Heart left ventricle (tissue), 16 donors: ENCODE measurements at regions not wholly inside any gene's neighbourhood (a gene's known extent, or its start where the extent isn't known, plus 50 kb on each side); places are given as distances from the start of the nearest gene placed in this dataset.
A peak's percentile ranks its signal among the peaks of the same experiment; 100 is the strongest.

ENCODE experiments used
- ATAC-seq, 4 donors: fragments of 200-7000 bp; cut with Tn5 transposase; one replicate each; pipeline ENCODE4 v1.9.1; 2020 to 2022; ENCODE audit warnings: moderate library complexity in 4 of 4, mild to moderate bottlenecking in 3 of 4, moderate number of reproducible peaks in 1 of 4
- DNase-seq, 5 donors: peaks; one replicate each; pipeline ENCODE4 v3.0.0-alpha.2; 2020
- H3K27ac ChIP-seq, 12 donors: fragments of 200-600 bp; sonication (generic) in 4 of 12; one replicate each; pipeline versions ENCODE4 v1.5.0 to v1.8.0; 2016 to 2022; ENCODE audit warnings: mild to moderate bottlenecking in 2 of 12
- H3K27me3 ChIP-seq, 9 donors: fragments of 200-600 bp; sonication (generic) in 2 of 9; one replicate each; pipeline versions ENCODE4 v1.5.1 to v1.8.0; 2016 to 2022; ENCODE audit warnings: mild to moderate bottlenecking in 3 of 9
- H3K36me3 ChIP-seq, 9 donors: fragments of 200-600 bp; sonication (generic) in 2 of 9; one replicate each; pipeline versions ENCODE4 v1.5.0 to v1.8.0; 2018 to 2022; ENCODE audit warnings: mild to moderate bottlenecking in 2 of 9
- H3K4me1 ChIP-seq, 12 donors: fragments of 200-600 bp; sonication (generic) in 4 of 12; one replicate each; pipeline versions ENCODE4 v1.5.0 to v1.8.0; 2016 to 2022; ENCODE audit warnings: mild to moderate bottlenecking in 3 of 12
- H3K4me3 ChIP-seq, 12 donors: fragments of 200-600 bp; sonication (generic) in 4 of 12; one replicate each; pipeline versions ENCODE4 v1.5.0 to v1.8.0; 2017 to 2022; ENCODE audit warnings: mild to moderate bottlenecking in 9 of 12, moderate library complexity in 4 of 12
- H3K9me3 ChIP-seq, 12 donors: fragments of 200-600 bp; sonication (generic) in 4 of 12; one replicate each; pipeline versions ENCODE4 v1.5.0 to v1.8.0; 2016 to 2022; ENCODE audit warnings: mild to moderate bottlenecking in 1 of 12
- CTCF ChIP-seq, 12 donors: fragments of 200-600 bp; sonication (generic) in 4 of 12; IDR thresholded peaks; one replicate each; pipeline versions ENCODE4 v1.5.0 to v1.8.0; 2018 to 2022; ENCODE audit warnings: antibody characterized with exemption in 12 of 12, mild to moderate bottlenecking in 5 of 12
- POLR2A ChIP-seq, 2 donors: fragments of 450-650 bp; IDR thresholded peaks; one replicate each; pipeline ENCODE4 v1.6.1; 2017; ENCODE audit warnings: antibody characterized with exemption in 2 of 2, mild to moderate bottlenecking in 2 of 2, moderate library complexity in 2 of 2
- WGBS, 4 donors: extraction: QIAGEN DNeasy Blood & Tissue Kit in 2 of 4; methylation state at CpG; one replicate each; pipeline versions ENCODE4 v1.1.5 to v1.1.7; 2013 to 2018; 5-methylcytosine and 5-hydroxymethylcytosine counted together
- intact Hi-C, 10 donors: fragments of 100-400 bp; cut with DNase I; formaldehyde crosslinking; loops; one replicate each; pipeline versions ENCODE4 v1.11.1 to v1.14.2; 2022
- donor health status: ischemic (EF 13 %, LVEDD 7.1; RV severe dilation, severe dysfunction).
- donor health status: healthy with polysubstance abuse.
- donor health status: DM: no; HTN: yes; CAD: no.
- donor health status: DM: no; HTN: no; CAD: no.
- donor health status: ischemic (EF 25% LVEDD 6.9; RV normal size, moderate dysfunction).
- donor health status: ischemic (EF 25% LVEDD 5.7; RV mildly dilated, moderate dysfunction).
- donor health status: healthy.
- donor health status: DM: yes; HTN: yes; CAD: no.
- donor health status: ischemic (EF 35%, LVEDD 5.7; RV mildly dilated, moderate dysfunction).
- donor health status: nonischemic (EF 11% LVEDD 7.7; RV severe dilation, severe dysfunction).
- donor health status: DM: yes; HTN: yes; CAD: no.
- donor health status: PGD.
- donor health status: ischemic (EF 29% LVEDD 5.4; RV normal size, mild dysfunction).
- donor health status: nonischemic (EF 23%, LVEDD 6.1; RV moderate dilation, normal function).

- ATAC-seq: no peak
- no peaks in the 10 kb centered on the region for H3K9me3 ChIP-seq
- TF ChIP-seq POLR2A (IDR thresholded peaks at IDR 0.05): no peak
- TF ChIP-seq CTCF (IDR thresholded peaks at IDR 0.05): no peak
- H3K4me1 ChIP-seq: peaks cover 0 to 13% (median 4%) of the 10 kb centered on the region in 12 donors
- no peaks in the 10 kb centered on the region for H3K27me3 ChIP-seq
- 78 to 84% (median 80%) methylated on average over 5 of the region's 5 CpGs for WGBS, 4 donors
- intact Hi-C loops: no loop called here
- H3K36me3 ChIP-seq: no peaks in the 10 kb centered on the region
- DNase-seq: no peak
- no peak overlapping the region for H3K4me3 ChIP-seq
- no peak overlapping the region for H3K27ac ChIP-seq
These were observed 356.2 kb upstream of the RARB start for GRCh38 chr3:25071846-25072245.

- WGBS, 4 donors: 49 to 77% (median 62%) methylated on average over 1 of the region's 1 CpG
- Histone ChIP-seq H3K4me1 (peaks cover 0 to 13% (median 4%) of the 10 kb centered on the region in 12 donors), H3K4me3 (no peak overlapping the region), H3K36me3 (no peaks in the 10 kb centered on the region), H3K27ac (no peak overlapping the region), H3K27me3 (no peaks in the 10 kb centered on the region), H3K9me3 (no peaks in the 10 kb centered on the region)
- TF ChIP-seq CTCF (IDR thresholded peaks at IDR 0.05): no peak
- no peak for TF ChIP-seq POLR2A (IDR thresholded peaks at IDR 0.05)
- ATAC-seq (no peak), DNase-seq (no peak)
- intact Hi-C loops: no loop called here
These were observed 354.6 kb upstream of the RARB start for GRCh38 chr3:25073423-25073822.

GRCh38 chr3:25074149-25074548 is 353.9 kb upstream of the RARB start:
- H3K27me3 ChIP-seq: no peaks in the 10 kb centered on the region
- H3K27ac ChIP-seq: no peak overlapping the region
- H3K36me3 ChIP-seq: no peaks in the 10 kb centered on the region
- H3K4me3 ChIP-seq: no peak overlapping the region
- no peak for TF ChIP-seq CTCF (IDR thresholded peaks at IDR 0.05)
- TF ChIP-seq POLR2A (IDR thresholded peaks at IDR 0.05): no peak
- intact Hi-C loops: no loop called here
- ATAC-seq: peak in 3 of 4 donors; percentile 41 to 51 (median 46)
- H3K4me1 ChIP-seq: peaks cover 0 to 13% (median 4%) of the 10 kb centered on the region in 12 donors
- DNase-seq: no peak
- 5 to 20% (median 12%) methylated on average over 3 of the region's 3 CpGs for WGBS, 4 donors
- H3K9me3 ChIP-seq: no peaks in the 10 kb centered on the region

- WGBS, 4 donors: 94 to 100% (median 95%) methylated on average over 1 of the region's 1 CpG
- DNase-seq: no peak
- Histone ChIP-seq H3K9me3 (peaks cover 0 to under 1% (median 0%) of the 10 kb centered on the region in 12 donors), H3K27ac (no peak overlapping the region), H3K4me1 (no peaks in the 10 kb centered on the region), H3K4me3 (no peak overlapping the region), H3K27me3 (no peaks in the 10 kb centered on the region), H3K36me3 (no peaks in the 10 kb centered on the region)
- no peak for TF ChIP-seq POLR2A (IDR thresholded peaks at IDR 0.05)
- no peak for TF ChIP-seq CTCF (IDR thresholded peaks at IDR 0.05)
- intact Hi-C loops: no loop called here
- ATAC-seq: no peak
These were observed 347.6 kb upstream of the RARB start for GRCh38 chr3:25080461-25080860.
